ENCODE measurements at regions not wholly inside any gene's neighbourhood (a gene's known extent, or its start where the extent isn't known, plus 50 kb on each side); places are given as distances from the start of the nearest gene placed in this dataset.

DNA sequence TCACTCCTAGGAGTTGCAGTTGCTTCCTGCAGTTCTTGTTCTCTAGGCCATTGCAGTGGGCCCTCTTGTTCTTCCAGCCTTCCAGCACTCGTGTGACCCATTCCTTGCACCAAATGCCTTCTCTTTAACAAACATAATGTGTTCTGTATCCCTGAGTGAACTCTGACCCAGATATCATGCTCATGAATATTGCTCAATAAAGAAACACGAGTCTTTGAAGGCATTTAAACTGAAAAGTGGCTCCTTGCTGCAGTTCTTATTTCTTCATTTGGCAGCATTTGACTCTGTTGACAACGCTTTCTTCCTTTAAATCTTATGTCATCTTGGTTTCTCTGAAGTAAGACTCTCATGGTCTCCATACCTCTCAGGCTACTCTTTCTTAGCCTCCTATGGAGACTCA lies 100.7 kb upstream of the PDE4B start:
- peaks cover 0 to 10% (median 0%) of the 10 kb centered on the region in 7 donors for H3K4me1 Mint-ChIP-seq
- no peak overlapping the region for H3K4me3 Mint-ChIP-seq
- Histone ChIP-seq H3K27ac (ENCODE audit: low read depth, low read length) (no peak overlapping the region), H3K27me3 (ENCODE audit: control insufficient read depth in 2 of 2, insufficient read depth in 2 of 2, low read length in 2 of 2) (no peaks in the 10 kb centered on the region), H3K9me3 (ENCODE audit: control insufficient read depth in 2 of 3, low read length in 3 of 3) (no peaks in the 10 kb centered on the region), H3K36me3 (ENCODE audit: control insufficient read depth in 2 of 3, insufficient read depth in 3 of 3, low read length in 3 of 3) (no peaks in the 10 kb centered on the region), H3K4me1 (ENCODE audit: control insufficient read depth in 2 of 2, insufficient read depth in 2 of 2, low read length in 2 of 2) (peaks cover 0 to 5% of the 10 kb centered on the region in 2 donors), H3K4me3 (ENCODE audit: low read length) (no peak overlapping the region)
- no peak overlapping the region for H3K27ac Mint-ChIP-seq
- H3K27me3 Mint-ChIP-seq: peaks cover 0 to 8% (median 2%) of the 10 kb centered on the region in 5 donors
- ChIA-PET CTCF (interaction anchor here (0.6 to 1.2 kb wide), 3 partner anchors 476 to 774 kb away, joined by 3 read pairs; no protein-coding TSS in a partner anchor), POLR2A (no interaction called here)
- ATAC-seq: no peak
- intact Hi-C loops (cut with micrococcal nuclease): no loop called here
- no peaks in the 10 kb centered on the region for H3K36me3 Mint-ChIP-seq
- DNase-seq: no peak
- no peaks in the 10 kb centered on the region for H3K9me3 Mint-ChIP-seq

DNA sequence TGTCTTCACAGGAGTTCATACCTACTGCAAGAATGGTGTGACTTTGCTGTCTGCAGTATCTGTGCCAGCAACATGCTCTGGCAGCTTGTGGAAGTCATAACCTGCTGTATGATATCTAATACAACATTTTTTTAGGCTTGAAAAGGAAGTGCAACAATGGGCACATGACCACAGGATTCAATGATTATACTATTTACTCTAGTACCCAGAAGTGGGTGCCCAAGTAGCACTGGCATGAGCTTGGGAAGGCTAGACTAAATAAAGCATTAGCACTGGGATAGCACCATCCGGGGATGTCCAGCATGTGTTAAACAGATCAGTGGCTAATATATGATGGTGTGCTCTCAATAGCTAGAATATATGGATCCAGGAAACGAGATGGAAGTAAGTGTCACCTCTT lies 98.6 kb upstream of the PDE4B start:
- peaks cover 0 to 7% (median 4%) of the 10 kb centered on the region in 5 donors for H3K27me3 Mint-ChIP-seq
- ATAC-seq (no peak), DNase-seq (no peak)
- ChIA-PET CTCF (interaction anchor here (1.2 kb wide), 1 partner anchor 10 kb away, joined by 3 read pairs; no protein-coding TSS in a partner anchor), POLR2A (no interaction called here)
- H3K36me3 Mint-ChIP-seq: no peaks in the 10 kb centered on the region
- Histone ChIP-seq H3K27me3 (ENCODE audit: control insufficient read depth in 2 of 2, insufficient read depth in 2 of 2, low read length in 2 of 2) (no peaks in the 10 kb centered on the region), H3K36me3 (ENCODE audit: control insufficient read depth in 2 of 3, insufficient read depth in 3 of 3, low read length in 3 of 3) (no peaks in the 10 kb centered on the region), H3K4me1 (ENCODE audit: control insufficient read depth in 2 of 2, insufficient read depth in 2 of 2, low read length in 2 of 2) (no peaks in the 10 kb centered on the region), H3K27ac (ENCODE audit: low read depth, low read length) (no peak overlapping the region), H3K4me3 (ENCODE audit: low read length) (no peak overlapping the region), H3K9me3 (ENCODE audit: control insufficient read depth in 2 of 3, low read length in 3 of 3) (no peaks in the 10 kb centered on the region)
- H3K4me1 Mint-ChIP-seq: no peaks in the 10 kb centered on the region
- intact Hi-C loops (cut with micrococcal nuclease): no loop called here
- H3K27ac Mint-ChIP-seq: no peak overlapping the region
- H3K4me3 Mint-ChIP-seq: no peak overlapping the region
- H3K9me3 Mint-ChIP-seq: no peaks in the 10 kb centered on the region

- Mint-ChIP-seq H3K9me3 (no peaks in the 10 kb centered on the region), H3K4me1 (no peaks in the 10 kb centered on the region)
Measured at GRCh38 chr1:65694933-65695332, 97.8 kb upstream of the PDE4B start.

GRCh38 chr1:65698590-65698989 lies 94.1 kb upstream of the PDE4B start:
- no peaks in the 10 kb centered on the region for H3K27me3 ChIP-seq (ENCODE audit: control insufficient read depth in 2 of 2, insufficient read depth in 2 of 2, low read length in 2 of 2)
- Mint-ChIP-seq H3K9me3 (no peaks in the 10 kb centered on the region), H3K27me3 (peaks cover 13 to 21% (median 20%) of the 10 kb centered on the region in 5 donors), H3K36me3 (no peaks in the 10 kb centered on the region), H3K4me1 (no peaks in the 10 kb centered on the region), H3K4me3 (no peak overlapping the region), H3K27ac (no peak overlapping the region)
- ChIA-PET POLR2A (no interaction called here), CTCF (no interaction called here)
- H3K27ac ChIP-seq (ENCODE audit: low read depth, low read length): no peak overlapping the region
- H3K4me3 ChIP-seq (ENCODE audit: low read length): no peak overlapping the region
- no peaks in the 10 kb centered on the region for H3K4me1 ChIP-seq (ENCODE audit: control insufficient read depth in 2 of 2, insufficient read depth in 2 of 2, low read length in 2 of 2)
- DNase-seq (no peak), ATAC-seq (no peak)
- intact Hi-C loops (cut with micrococcal nuclease): no loop called here
- H3K36me3 ChIP-seq (ENCODE audit: control insufficient read depth in 2 of 3, insufficient read depth in 3 of 3, low read length in 3 of 3): no peaks in the 10 kb centered on the region
- no peaks in the 10 kb centered on the region for H3K9me3 ChIP-seq (ENCODE audit: control insufficient read depth in 2 of 3, low read length in 3 of 3)

More at GRCh38 chr1:65694933-65695332, 97.8 kb upstream of the PDE4B start:
- no peaks in the 10 kb centered on the region for H3K36me3 Mint-ChIP-seq
- intact Hi-C loops (cut with micrococcal nuclease): no loop called here
- no peak overlapping the region for H3K27ac Mint-ChIP-seq
- no peak overlapping the region for H3K4me3 Mint-ChIP-seq
- no peak overlapping the region for H3K4me3 ChIP-seq (ENCODE audit: low read length)
- no peak overlapping the region for H3K27ac ChIP-seq (ENCODE audit: low read depth, low read length)
- no peaks in the 10 kb centered on the region for H3K27me3 ChIP-seq (ENCODE audit: control insufficient read depth in 2 of 2, insufficient read depth in 2 of 2, low read length in 2 of 2)
- ATAC-seq: no peak
- DNase-seq: no peak
- H3K4me1 ChIP-seq (ENCODE audit: control insufficient read depth in 2 of 2, insufficient read depth in 2 of 2, low read length in 2 of 2): no peaks in the 10 kb centered on the region
- H3K27me3 Mint-ChIP-seq: peaks cover 5 to 10% (median 9%) of the 10 kb centered on the region in 5 donors
- CTCF ChIA-PET: interaction anchor here (1.2 kb wide), 1 partner anchor 10 kb away, joined by 3 read pairs; no protein-coding TSS in a partner anchor
- H3K36me3 ChIP-seq (ENCODE audit: control insufficient read depth in 2 of 3, insufficient read depth in 3 of 3, low read length in 3 of 3): no peaks in the 10 kb centered on the region
- POLR2A ChIA-PET: no interaction called here
- H3K9me3 ChIP-seq (ENCODE audit: control insufficient read depth in 2 of 3, low read length in 3 of 3): no peaks in the 10 kb centered on the region

GRCh38 chr1:65703853-65704252 lies 88.8 kb upstream of the PDE4B start:
- no peaks in the 10 kb centered on the region for H3K36me3 ChIP-seq (ENCODE audit: control insufficient read depth in 2 of 3, insufficient read depth in 3 of 3, low read length in 3 of 3)
- no peaks in the 10 kb centered on the region for H3K4me1 Mint-ChIP-seq
- no peaks in the 10 kb centered on the region for H3K27me3 ChIP-seq (ENCODE audit: control insufficient read depth in 2 of 2, insufficient read depth in 2 of 2, low read length in 2 of 2)
- CTCF ChIA-PET: interaction anchor here (1.0 kb wide), 1 partner anchor 9 kb away, joined by 3 read pairs; no protein-coding TSS in a partner anchor
- POLR2A ChIA-PET: no interaction called here
- ATAC-seq: no peak
- DNase-seq: no peak
- no peaks in the 10 kb centered on the region for H3K9me3 Mint-ChIP-seq
- H3K4me1 ChIP-seq (ENCODE audit: control insufficient read depth in 2 of 2, insufficient read depth in 2 of 2, low read length in 2 of 2): no peaks in the 10 kb centered on the region
- no peak overlapping the region for H3K27ac ChIP-seq (ENCODE audit: low read depth, low read length)
- no peak overlapping the region for H3K4me3 Mint-ChIP-seq
- intact Hi-C loops (cut with micrococcal nuclease): no loop called here
- H3K27ac Mint-ChIP-seq: no peak overlapping the region
- H3K27me3 Mint-ChIP-seq: peaks cover 17 to 33% (median 29%) of the 10 kb centered on the region in 5 donors
- no peak overlapping the region for H3K4me3 ChIP-seq (ENCODE audit: low read length)
- no peaks in the 10 kb centered on the region for H3K36me3 Mint-ChIP-seq
- H3K9me3 ChIP-seq (ENCODE audit: control insufficient read depth in 2 of 3, low read length in 3 of 3): no peaks in the 10 kb centered on the region

DNA sequence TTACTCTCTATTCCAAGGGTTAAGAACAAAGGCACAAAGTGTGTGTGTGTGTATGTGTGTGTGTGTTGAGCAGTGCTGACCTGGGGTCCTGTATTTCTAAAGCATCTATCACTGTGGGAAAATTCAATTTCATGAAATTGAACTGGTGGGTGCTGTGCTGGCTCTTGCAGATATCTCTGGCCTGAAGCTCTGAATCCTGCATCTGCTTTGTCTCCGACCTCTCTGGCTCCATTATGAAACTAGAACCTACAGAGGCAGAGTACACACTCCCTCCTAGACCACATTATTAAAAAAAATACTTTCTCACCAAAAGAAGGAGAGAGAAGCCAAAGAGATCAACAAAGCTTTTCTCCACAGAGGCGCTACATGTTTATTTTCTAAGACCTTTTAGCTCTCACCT lies 88.4 kb upstream of the PDE4B start:
- POLR2A ChIA-PET: no interaction called here
- DNase-seq (no peak), ATAC-seq (no peak)
- no peaks in the 10 kb centered on the region for H3K36me3 Mint-ChIP-seq
- H3K9me3 Mint-ChIP-seq: no peaks in the 10 kb centered on the region
- Histone ChIP-seq H3K27ac (ENCODE audit: low read depth, low read length) (no peak overlapping the region), H3K9me3 (ENCODE audit: control insufficient read depth in 2 of 3, low read length in 3 of 3) (no peaks in the 10 kb centered on the region), H3K4me3 (ENCODE audit: low read length) (no peak overlapping the region), H3K27me3 (ENCODE audit: control insufficient read depth in 2 of 2, insufficient read depth in 2 of 2, low read length in 2 of 2) (no peaks in the 10 kb centered on the region), H3K4me1 (ENCODE audit: control insufficient read depth in 2 of 2, insufficient read depth in 2 of 2, low read length in 2 of 2) (no peaks in the 10 kb centered on the region), H3K36me3 (ENCODE audit: control insufficient read depth in 2 of 3, insufficient read depth in 3 of 3, low read length in 3 of 3) (no peaks in the 10 kb centered on the region)
- H3K27me3 Mint-ChIP-seq: peaks cover 22 to 34% (median 33%) of the 10 kb centered on the region in 5 donors
- intact Hi-C loops (cut with micrococcal nuclease): no loop called here
- no peak overlapping the region for H3K4me3 Mint-ChIP-seq
- H3K4me1 Mint-ChIP-seq: no peaks in the 10 kb centered on the region
- CTCF ChIA-PET: interaction anchor here (1.0 kb wide), 1 partner anchor 10 kb away, joined by 3 read pairs; no protein-coding TSS in a partner anchor
- no peak overlapping the region for H3K27ac Mint-ChIP-seq

GRCh38 chr1:65717815-65718454 lies 74.8 kb upstream of the PDE4B start:
- Histone ChIP-seq H3K27me3 (ENCODE audit: control insufficient read depth in 2 of 2, insufficient read depth in 2 of 2, low read length in 2 of 2) (no peaks in the 10 kb centered on the region), H3K36me3 (ENCODE audit: control insufficient read depth in 2 of 3, insufficient read depth in 3 of 3, low read length in 3 of 3) (no peaks in the 10 kb centered on the region), H3K4me3 (ENCODE audit: low read length) (no peak overlapping the region), H3K27ac (ENCODE audit: low read depth, low read length) (no peak overlapping the region), H3K4me1 (ENCODE audit: control insufficient read depth in 2 of 2, insufficient read depth in 2 of 2, low read length in 2 of 2) (no peaks in the 10 kb centered on the region), H3K9me3 (ENCODE audit: control insufficient read depth in 2 of 3, low read length in 3 of 3) (no peaks in the 10 kb centered on the region)
- no peak overlapping the region for H3K4me3 Mint-ChIP-seq
- H3K4me1 Mint-ChIP-seq: peaks cover 0 to 2% (median 0%) of the 10 kb centered on the region in 7 donors
- peaks cover 9 to 36% (median 12%) of the 10 kb centered on the region in 5 donors for H3K27me3 Mint-ChIP-seq
- H3K36me3 Mint-ChIP-seq: no peaks in the 10 kb centered on the region
- peaks cover 0 to under 1% (median 0%) of the 10 kb centered on the region in 11 donors for H3K9me3 Mint-ChIP-seq
- H3K27ac Mint-ChIP-seq: no peak overlapping the region
- POLR2A ChIA-PET: no interaction called here
- intact Hi-C loops (cut with micrococcal nuclease): loop anchor here in 1 of 2 donors (2.0 kb wide), 1 partner anchor 525 kb away; no protein-coding TSS in a partner anchor
- no peak for DNase-seq
- CTCF ChIA-PET: no interaction called here
- no peak for ATAC-seq
